Gastrocnemius medialis (tissue), 4 donors: ENCODE measurements at regions not wholly inside any gene's neighbourhood (a gene's known extent, or its start where the extent isn't known, plus 50 kb on each side); places are given as distances from the start of the nearest gene placed in this dataset.

Experiments used
- POLR2A ChIP-seq, 2 donors: fragments of 450-650 bp; IDR thresholded peaks; one replicate each; pipeline ENCODE4 v1.6.1; 2017; ENCODE audit warnings: antibody characterized with exemption in 2 of 2, mild to moderate bottlenecking in 2 of 2, moderate library complexity in 2 of 2
- TF ChIP-seq, protein P1 (sequence below), 5 experiments: fragments of 450-650 bp in 3 of 5; fragments of 200-600 bp in 2 of 5; sonication (generic) in 2 of 5; IDR thresholded peaks in 4 of 5; conservative IDR thresholded peaks in 1 of 5; 1 replicate in 4 of 5; 2 replicates in 1 of 5; pipeline ENCODE4 v1.5.1; 2016 to 2019; ENCODE audit warnings: antibody characterized with exemption in 5 of 5, mild to moderate bottlenecking in 3 of 5, moderate library complexity in 3 of 5

DNA sequence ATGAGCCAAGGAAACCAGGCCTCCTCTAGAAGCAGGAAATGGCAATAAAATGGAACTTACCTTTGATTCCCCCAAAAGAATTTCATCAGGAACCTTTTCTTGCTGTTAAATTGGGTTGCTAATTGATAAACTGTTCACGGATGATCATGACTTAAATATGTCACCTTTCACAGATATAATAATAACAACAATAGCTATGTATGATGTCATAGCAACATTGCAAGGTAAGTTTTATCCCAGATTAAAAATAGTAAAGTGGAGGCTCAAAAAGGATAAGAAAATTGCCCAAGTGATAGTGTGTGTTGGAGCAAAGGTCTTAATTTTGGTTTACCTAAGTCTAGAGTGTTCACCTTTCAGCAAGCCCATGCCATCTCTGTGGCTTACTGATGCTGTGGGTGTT, 357.6 kb upstream of the CELF2 start:
- TF ChIP-seq, protein P1, sequence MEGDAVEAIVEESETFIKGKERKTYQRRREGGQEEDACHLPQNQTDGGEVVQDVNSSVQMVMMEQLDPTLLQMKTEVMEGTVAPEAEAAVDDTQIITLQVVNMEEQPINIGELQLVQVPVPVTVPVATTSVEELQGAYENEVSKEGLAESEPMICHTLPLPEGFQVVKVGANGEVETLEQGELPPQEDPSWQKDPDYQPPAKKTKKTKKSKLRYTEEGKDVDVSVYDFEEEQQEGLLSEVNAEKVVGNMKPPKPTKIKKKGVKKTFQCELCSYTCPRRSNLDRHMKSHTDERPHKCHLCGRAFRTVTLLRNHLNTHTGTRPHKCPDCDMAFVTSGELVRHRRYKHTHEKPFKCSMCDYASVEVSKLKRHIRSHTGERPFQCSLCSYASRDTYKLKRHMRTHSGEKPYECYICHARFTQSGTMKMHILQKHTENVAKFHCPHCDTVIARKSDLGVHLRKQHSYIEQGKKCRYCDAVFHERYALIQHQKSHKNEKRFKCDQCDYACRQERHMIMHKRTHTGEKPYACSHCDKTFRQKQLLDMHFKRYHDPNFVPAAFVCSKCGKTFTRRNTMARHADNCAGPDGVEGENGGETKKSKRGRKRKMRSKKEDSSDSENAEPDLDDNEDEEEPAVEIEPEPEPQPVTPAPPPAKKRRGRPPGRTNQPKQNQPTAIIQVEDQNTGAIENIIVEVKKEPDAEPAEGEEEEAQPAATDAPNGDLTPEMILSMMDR (IDR thresholded peaks at IDR 0.05 in 4 of 5, conservative IDR thresholded peaks at IDR 0.05 in 1 of 5): no peak
- TF ChIP-seq POLR2A (IDR thresholded peaks at IDR 0.05): no peak
